ENCODE measurements at regions not wholly inside any gene's neighbourhood (a gene's known extent, or its start where the extent isn't known, plus 50 kb on each side); places are given as distances from the start of the nearest gene placed in this dataset.

DNA sequence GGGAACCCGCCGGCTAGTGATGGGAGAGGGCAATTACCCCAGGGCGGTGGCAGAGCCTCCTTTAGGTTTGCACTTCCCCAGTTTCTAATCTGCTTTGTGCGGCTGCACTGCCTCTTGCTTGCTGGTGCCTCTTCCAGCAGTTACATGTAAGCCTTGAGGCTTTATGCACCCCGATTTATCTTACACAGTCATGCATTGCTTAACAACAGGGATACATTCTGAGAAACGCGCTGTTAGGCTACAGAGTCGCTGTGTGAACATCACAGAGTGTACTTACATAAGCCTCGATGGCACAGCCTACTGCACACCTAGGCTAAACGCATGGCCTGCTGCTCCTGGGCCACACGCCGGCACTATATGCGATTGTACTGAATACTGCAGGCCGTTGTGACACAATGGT lies 155.6 kb upstream of the MKI67 start:
- TF ChIP-seq, protein P1, sequence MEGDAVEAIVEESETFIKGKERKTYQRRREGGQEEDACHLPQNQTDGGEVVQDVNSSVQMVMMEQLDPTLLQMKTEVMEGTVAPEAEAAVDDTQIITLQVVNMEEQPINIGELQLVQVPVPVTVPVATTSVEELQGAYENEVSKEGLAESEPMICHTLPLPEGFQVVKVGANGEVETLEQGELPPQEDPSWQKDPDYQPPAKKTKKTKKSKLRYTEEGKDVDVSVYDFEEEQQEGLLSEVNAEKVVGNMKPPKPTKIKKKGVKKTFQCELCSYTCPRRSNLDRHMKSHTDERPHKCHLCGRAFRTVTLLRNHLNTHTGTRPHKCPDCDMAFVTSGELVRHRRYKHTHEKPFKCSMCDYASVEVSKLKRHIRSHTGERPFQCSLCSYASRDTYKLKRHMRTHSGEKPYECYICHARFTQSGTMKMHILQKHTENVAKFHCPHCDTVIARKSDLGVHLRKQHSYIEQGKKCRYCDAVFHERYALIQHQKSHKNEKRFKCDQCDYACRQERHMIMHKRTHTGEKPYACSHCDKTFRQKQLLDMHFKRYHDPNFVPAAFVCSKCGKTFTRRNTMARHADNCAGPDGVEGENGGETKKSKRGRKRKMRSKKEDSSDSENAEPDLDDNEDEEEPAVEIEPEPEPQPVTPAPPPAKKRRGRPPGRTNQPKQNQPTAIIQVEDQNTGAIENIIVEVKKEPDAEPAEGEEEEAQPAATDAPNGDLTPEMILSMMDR (IDR thresholded peaks at IDR 0.05; ENCODE audit: low read depth, low read length, poor library complexity, severe bottlenecking), result no peak
- TF ChIP-seq EZH2phosphoT487 (IDR thresholded peaks at IDR 0.05; ENCODE audit: borderline replicate concordance, low read length), result no peak

Measured in DOHH2 (cell line).